ENCODE measurements at regions not wholly inside any gene's neighbourhood (a gene's known extent, or its start where the extent isn't known, plus 50 kb on each side); places are given as distances from the start of the nearest gene placed in this dataset.

DNA sequence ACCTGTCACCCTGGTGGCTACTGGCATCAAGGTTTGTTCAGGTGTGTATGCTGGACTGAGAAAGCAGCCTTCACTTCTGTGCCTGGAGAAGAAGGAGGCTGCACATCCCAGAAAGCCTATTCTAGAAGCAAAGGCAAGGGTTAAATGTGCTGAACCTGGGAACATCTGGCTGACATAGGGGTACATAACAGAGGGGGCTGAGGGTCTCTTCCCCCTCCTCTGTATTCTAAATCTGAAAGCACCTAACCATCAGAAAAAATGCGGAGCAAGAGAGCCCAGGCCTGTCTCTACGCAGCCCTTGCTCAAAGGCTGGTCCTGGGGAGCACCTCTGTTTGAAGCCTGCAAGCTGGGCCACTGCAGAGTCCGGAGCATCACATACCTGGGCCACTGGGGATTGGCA is 53.2 kb upstream of the FSTL4 start:
- Histone ChIP-seq H3K4me3 (no peak overlapping the region), H3K36me3 (no peaks in the 10 kb centered on the region), H3K27ac (no peak overlapping the region), H3K4me1 (ENCODE audit: control insufficient read depth in 1 of 2, low read depth in 2 of 2) (no peaks in the 10 kb centered on the region), H3K9me3 (no peaks in the 10 kb centered on the region), H3K27me3 (replicated peaks; ENCODE audit: insufficient read depth) (no peaks in the 10 kb centered on the region)
- DNase-seq (ENCODE audit: low spot score) = no peak
- TF ChIP-seq, protein P1, sequence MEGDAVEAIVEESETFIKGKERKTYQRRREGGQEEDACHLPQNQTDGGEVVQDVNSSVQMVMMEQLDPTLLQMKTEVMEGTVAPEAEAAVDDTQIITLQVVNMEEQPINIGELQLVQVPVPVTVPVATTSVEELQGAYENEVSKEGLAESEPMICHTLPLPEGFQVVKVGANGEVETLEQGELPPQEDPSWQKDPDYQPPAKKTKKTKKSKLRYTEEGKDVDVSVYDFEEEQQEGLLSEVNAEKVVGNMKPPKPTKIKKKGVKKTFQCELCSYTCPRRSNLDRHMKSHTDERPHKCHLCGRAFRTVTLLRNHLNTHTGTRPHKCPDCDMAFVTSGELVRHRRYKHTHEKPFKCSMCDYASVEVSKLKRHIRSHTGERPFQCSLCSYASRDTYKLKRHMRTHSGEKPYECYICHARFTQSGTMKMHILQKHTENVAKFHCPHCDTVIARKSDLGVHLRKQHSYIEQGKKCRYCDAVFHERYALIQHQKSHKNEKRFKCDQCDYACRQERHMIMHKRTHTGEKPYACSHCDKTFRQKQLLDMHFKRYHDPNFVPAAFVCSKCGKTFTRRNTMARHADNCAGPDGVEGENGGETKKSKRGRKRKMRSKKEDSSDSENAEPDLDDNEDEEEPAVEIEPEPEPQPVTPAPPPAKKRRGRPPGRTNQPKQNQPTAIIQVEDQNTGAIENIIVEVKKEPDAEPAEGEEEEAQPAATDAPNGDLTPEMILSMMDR (IDR thresholded peaks at IDR 0.05) = no peak
- no peak for ATAC-seq (ENCODE audit: insufficient number of reproducible peaks, low FRiP score, low read depth)

DNA sequence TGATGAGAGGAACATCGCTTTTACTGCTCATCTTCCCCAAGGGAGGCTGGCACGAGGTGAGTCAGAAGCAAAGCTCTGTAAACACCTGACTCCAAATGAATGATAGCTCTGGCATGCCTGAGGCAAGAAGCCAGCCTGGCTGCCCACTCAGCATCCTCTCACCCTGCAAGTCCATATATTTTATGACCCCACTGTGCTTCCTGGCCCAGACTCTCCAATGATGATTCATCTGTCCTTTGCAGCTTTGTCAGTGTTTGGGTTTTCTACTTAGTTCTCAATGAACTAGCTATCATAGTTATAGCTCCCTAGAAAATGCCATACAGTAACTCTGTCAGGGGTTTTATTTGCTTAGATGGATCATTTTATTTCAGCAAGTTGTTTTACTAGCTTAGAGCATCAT is 52.1 kb upstream of the FSTL4 start:
- Histone ChIP-seq H3K27me3 (replicated peaks; ENCODE audit: insufficient read depth) (no peaks in the 10 kb centered on the region), H3K36me3 (no peaks in the 10 kb centered on the region), H3K4me1 (ENCODE audit: control insufficient read depth in 1 of 2, low read depth in 2 of 2) (no peaks in the 10 kb centered on the region), H3K4me3 (no peak overlapping the region), H3K27ac (no peak overlapping the region), H3K9me3 (no peaks in the 10 kb centered on the region)
- TF ChIP-seq, protein P1 (IDR thresholded peaks at IDR 0.05) = no peak
- no peak for ATAC-seq (ENCODE audit: insufficient number of reproducible peaks, low FRiP score, low read depth)
- no peak for DNase-seq (ENCODE audit: low spot score)

DNA sequence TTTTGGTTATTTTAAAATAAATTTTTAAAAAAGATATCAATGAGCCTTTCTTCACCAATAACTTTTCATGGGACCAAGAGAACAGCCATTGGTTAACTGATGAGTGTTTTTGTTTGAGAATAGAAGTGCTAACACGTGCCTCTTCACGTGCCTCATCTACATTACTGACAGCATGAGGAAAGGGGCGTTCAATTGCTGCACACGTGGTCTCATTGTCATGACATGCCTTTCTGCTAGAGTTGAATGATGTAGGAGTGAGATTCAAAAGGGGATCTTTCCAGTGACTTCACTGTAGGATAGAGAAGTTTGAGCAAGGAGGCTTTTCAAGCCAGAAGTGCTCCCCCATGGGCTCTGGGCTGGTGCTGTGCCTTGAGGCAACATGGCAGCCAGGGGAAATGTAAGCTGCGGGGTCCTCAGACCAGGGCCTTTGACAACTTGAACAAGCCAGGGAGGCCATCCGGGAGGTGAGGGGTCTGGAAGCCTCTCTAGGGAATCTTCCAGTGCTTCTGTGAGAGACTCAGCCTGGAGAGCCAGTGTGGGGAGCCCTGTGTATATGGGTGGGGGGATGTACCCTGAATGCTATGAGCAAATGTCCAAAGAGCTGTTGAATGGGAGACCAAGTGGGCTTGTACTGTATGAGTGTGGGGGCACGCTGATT is 51.2 kb upstream of the FSTL4 start:
- Histone ChIP-seq H3K4me3 (no peak overlapping the region), H3K27ac (no peak overlapping the region), H3K4me1 (ENCODE audit: control insufficient read depth in 1 of 2, low read depth in 2 of 2) (no peaks in the 10 kb centered on the region), H3K36me3 (no peaks in the 10 kb centered on the region), H3K9me3 (no peaks in the 10 kb centered on the region), H3K27me3 (replicated peaks; ENCODE audit: insufficient read depth) (no peaks in the 10 kb centered on the region)
- ATAC-seq (ENCODE audit: insufficient number of reproducible peaks, low FRiP score, low read depth) = no peak
- TF ChIP-seq, protein P1 (IDR thresholded peaks at IDR 0.05) = no peak
- DNase-seq (ENCODE audit: low spot score) = no peak

DNA sequence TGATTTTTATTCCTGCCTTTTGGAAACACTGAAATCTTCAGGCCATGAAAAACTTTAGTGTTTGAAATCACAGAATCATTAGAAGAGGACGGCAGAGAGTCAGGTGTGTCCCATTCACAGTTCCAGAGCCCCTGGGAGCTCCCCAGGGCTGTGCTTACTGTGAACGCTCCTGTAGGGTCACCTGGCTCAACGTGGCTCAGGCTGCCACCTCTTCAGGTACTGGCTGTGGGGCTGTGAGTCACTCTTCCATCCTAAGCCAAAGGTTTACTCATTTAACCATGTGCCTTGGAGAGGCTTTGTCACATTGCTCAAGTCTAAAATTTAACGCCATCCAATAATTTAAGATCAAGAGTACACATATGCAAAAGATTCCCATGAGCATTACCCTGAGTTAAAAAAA is 50.2 kb upstream of the FSTL4 start:
- H3K36me3 ChIP-seq = no peaks in the 10 kb centered on the region
- no peak overlapping the region for H3K27ac ChIP-seq
- TF ChIP-seq, protein P1 (IDR thresholded peaks at IDR 0.05) = no peak
- DNase-seq (ENCODE audit: low spot score) = no peak
- H3K9me3 ChIP-seq = no peaks in the 10 kb centered on the region
- no peak overlapping the region for H3K4me3 ChIP-seq
- H3K27me3 ChIP-seq (replicated peaks; ENCODE audit: insufficient read depth) = no peaks in the 10 kb centered on the region
- H3K4me1 ChIP-seq (ENCODE audit: control insufficient read depth in 1 of 2, low read depth in 2 of 2) = no peaks in the 10 kb centered on the region
- no peak for ATAC-seq (ENCODE audit: insufficient number of reproducible peaks, low FRiP score, low read depth)

Measured in thoracic aorta (tissue), 2 donors.